Esophagus (tissue), 2 donors: ENCODE measurements at regions not wholly inside any gene's neighbourhood (a gene's known extent, or its start where the extent isn't known, plus 50 kb on each side); places are given as distances from the start of the nearest gene placed in this dataset.
"Not testable (repeated sequence)": the region's sequence is repeated elsewhere in the genome, so short reads cannot be mapped to it uniquely, and the experiment has no call there.

ENCODE experiments used
- H3K27ac ChIP-seq, 2 donors: one replicate each; pipeline ENCODE4 v1.5.1; 2013; ENCODE audit warnings: low read depth in 2 of 2, mild to moderate bottlenecking in 2 of 2, inconsistent platforms in 1 of 2, low read length in 1 of 2, moderate library complexity in 1 of 2
- H3K27me3 ChIP-seq, 2 donors: one replicate each; pipeline ENCODE4 v1.6.1; 2013; ENCODE audit warnings: low read length in 2 of 2, control low read depth in 1 of 2, mild to moderate bottlenecking in 1 of 2; ENCODE audit not compliant: insufficient read depth in 2 of 2, control insufficient read depth in 1 of 2
- H3K36me3 ChIP-seq, 2 donors: one replicate each; pipeline ENCODE4 v1.6.1; 2013; ENCODE audit warnings: low read length in 1 of 2; ENCODE audit not compliant: control insufficient read depth in 2 of 2, insufficient read depth in 2 of 2
- H3K4me1 ChIP-seq, 2 donors: one replicate each; pipeline ENCODE4 v1.6.1; 2013; ENCODE audit warnings: low read length in 1 of 2; ENCODE audit not compliant: control insufficient read depth in 2 of 2, insufficient read depth in 2 of 2
- H3K4me3 ChIP-seq, 2 donors: one replicate each; pipeline ENCODE4 v1.5.1; 2013; ENCODE audit warnings: low read length in 2 of 2, mild to moderate bottlenecking in 2 of 2, low read depth in 1 of 2, moderate library complexity in 1 of 2
- H3K9me3 ChIP-seq, 2 donors: one replicate each; pipeline ENCODE4 v1.6.1; 2013; ENCODE audit warnings: mild to moderate bottlenecking in 2 of 2, low read depth in 1 of 2, low read length in 1 of 2, moderate library complexity in 1 of 2; ENCODE audit not compliant: control insufficient read depth in 2 of 2, insufficient read depth in 1 of 2
- WGBS, 2 donors: extraction: QIAGEN DNeasy Blood & Tissue Kit; methylation state at CpG; one replicate each; pipeline ENCODE4 v1.1.7; 2013; 5-methylcytosine and 5-hydroxymethylcytosine counted together
- donor health status: healthy with polysubstance abuse.
- donor health status: Bipolar disorder and iron deficiency.

- H3K4me1 ChIP-seq: no peaks in the 10 kb centered on the region
- WGBS, 2 donors: 76 to 78% methylated on average over 13 of the region's 13 CpGs
- H3K27me3 ChIP-seq: peaks cover 0 to 2% of the 10 kb centered on the region in 2 donors
- H3K27ac ChIP-seq: no peak overlapping the region
- peaks cover 0 to 5% of the 10 kb centered on the region in 2 donors for H3K9me3 ChIP-seq
- H3K4me3 ChIP-seq: no peak overlapping the region
- H3K36me3 ChIP-seq: no peaks in the 10 kb centered on the region
Measured at GRCh38 chr17:79560527-79560926, 50.3 kb downstream of the RBFOX3 start.

- Histone ChIP-seq H3K27ac (no peak overlapping the region), H3K27me3 (peaks cover 0 to 2% of the 10 kb centered on the region in 2 donors), H3K36me3 (no peaks in the 10 kb centered on the region), H3K4me3 (no peak overlapping the region), H3K4me1 (no peaks in the 10 kb centered on the region), H3K9me3 (peaks cover 0 to 6% of the 10 kb centered on the region in 2 donors)
- 88 to 94% methylated on average over 2 of the region's 2 CpGs for WGBS, 2 donors
Measured at GRCh38 chr17:79559111-79559887, 51.6 kb downstream of the RBFOX3 start.

GRCh38 chr17:79558091-79558900, 52.6 kb downstream of the RBFOX3 start:
- peaks cover 0 to 2% of the 10 kb centered on the region in 2 donors for H3K27me3 ChIP-seq
- 51 to 56% methylated on average over 24 of the region's 24 CpGs for WGBS, 2 donors
- no peaks in the 10 kb centered on the region for H3K36me3 ChIP-seq

GRCh38 chr17:79557276-79558090, 53.4 kb downstream of the RBFOX3 start:
- Histone ChIP-seq H3K4me3 (no peak overlapping the region), H3K36me3 (no peaks in the 10 kb centered on the region), H3K27me3 (peaks cover 0 to 2% of the 10 kb centered on the region in 2 donors), H3K9me3 (peaks cover 0 to 6% of the 10 kb centered on the region in 2 donors), H3K27ac (no peak overlapping the region), H3K4me1 (no peaks in the 10 kb centered on the region)
- 56 to 57% methylated on average over 22 of the region's 22 CpGs for WGBS, 2 donors

More at GRCh38 chr17:79558091-79558900, 52.6 kb downstream of the RBFOX3 start:
- Histone ChIP-seq H3K9me3 (peaks cover 0 to 6% of the 10 kb centered on the region in 2 donors), H3K4me3 (no peak overlapping the region), H3K4me1 (no peaks in the 10 kb centered on the region), H3K27ac (no peak overlapping the region)

GRCh38 chr17:79556271-79556670, 54.6 kb downstream of the RBFOX3 start:
- Histone ChIP-seq H3K27ac (no peak overlapping the region), H3K4me3 (no peak overlapping the region), H3K27me3 (peaks cover 0 to 2% of the 10 kb centered on the region in 2 donors), H3K9me3 (peaks cover 0 to 4% of the 10 kb centered on the region in 2 donors), H3K36me3 (no peaks in the 10 kb centered on the region), H3K4me1 (no peaks in the 10 kb centered on the region)
- WGBS, 2 donors: 40 to 41% methylated on average over 9 of the region's 9 CpGs

- Histone ChIP-seq H3K36me3 (no peaks in the 10 kb centered on the region), H3K4me3 (no peak overlapping the region), H3K27me3 (peaks cover 0 to 2% of the 10 kb centered on the region in 2 donors), H3K9me3 (peaks cover 0 to 3% of the 10 kb centered on the region in 2 donors), H3K4me1 (no peaks in the 10 kb centered on the region), H3K27ac (no peak overlapping the region)
- WGBS, 2 donors: 87 to 90% methylated on average over 5 of the region's 5 CpGs
Measured at GRCh38 chr17:79555543-79555942, 55.3 kb downstream of the RBFOX3 start.

- not testable (repeated sequence) for H3K4me3 ChIP-seq, H3K36me3 ChIP-seq, H3K27ac ChIP-seq, H3K9me3 ChIP-seq, H3K27me3 ChIP-seq, H3K4me1 ChIP-seq
- WGBS, 2 donors: 81 to 85% methylated on average over 5 of the region's 5 CpGs
Measured at GRCh38 chr17:79554346-79554745, 56.5 kb downstream of the RBFOX3 start.

GRCh38 chr17:79552824-79553223, 58.0 kb downstream of the RBFOX3 start:
- H3K4me3 ChIP-seq: no peak overlapping the region
- WGBS, 2 donors: 77 to 78% methylated on average over 1 of the region's 1 CpG
- H3K9me3 ChIP-seq: peaks cover 0 to 3% of the 10 kb centered on the region in 2 donors
- no peak overlapping the region for H3K27ac ChIP-seq
- no peaks in the 10 kb centered on the region for H3K36me3 ChIP-seq
- H3K27me3 ChIP-seq: no peaks in the 10 kb centered on the region
- H3K4me1 ChIP-seq: no peaks in the 10 kb centered on the region

- Histone ChIP-seq H3K4me1 (no peaks in the 10 kb centered on the region), H3K4me3 (no peak overlapping the region), H3K36me3 (no peaks in the 10 kb centered on the region), H3K27ac (no peak overlapping the region), H3K27me3 (no peaks in the 10 kb centered on the region), H3K9me3 (peaks cover 0 to 3% of the 10 kb centered on the region in 2 donors)
- WGBS, 2 donors: 84% methylated on average over 3 of the region's 3 CpGs
Measured at GRCh38 chr17:79552405-79552804, 58.4 kb downstream of the RBFOX3 start.
